ENCODE measurements at regions not wholly inside any gene's neighbourhood (a gene's known extent, or its start where the extent isn't known, plus 50 kb on each side); places are given as distances from the start of the nearest gene placed in this dataset.

DNA sequence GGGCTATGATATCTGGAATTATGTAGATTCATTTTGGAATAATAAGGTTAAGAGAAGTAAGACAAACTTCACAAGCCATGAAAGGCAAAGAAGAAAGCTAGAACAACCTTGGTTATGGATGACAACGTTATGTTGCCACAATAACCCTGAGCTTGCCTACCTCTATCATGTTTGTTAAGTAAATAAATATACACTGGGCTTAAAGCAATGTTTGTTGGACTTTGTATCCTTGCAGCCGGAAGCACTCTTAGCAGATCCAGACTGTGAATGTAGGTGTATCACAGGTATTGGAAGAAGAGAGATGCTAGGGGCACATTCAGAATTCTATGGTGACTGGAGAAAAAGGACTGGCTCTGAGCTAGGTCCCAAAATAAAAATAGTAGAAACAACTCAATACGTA is 214.4 kb downstream of the HS3ST1 start:
- Histone ChIP-seq H3K4me3 (no peak overlapping the region), H3K27me3 (no peaks in the 10 kb centered on the region), H3K36me3 (replicated peaks in 1 of 2) (no peaks in the 10 kb centered on the region), H3K9me3 (replicated peaks in 1 of 3) (no peaks in the 10 kb centered on the region), H3K27ac (no peak overlapping the region), H3K4me1 (replicated peaks in 1 of 2) (no peaks in the 10 kb centered on the region)
- no peak for DNase-seq
- intact Hi-C loops (cut with DNase I), result no loop called here
- no peak for TF ChIP-seq POLR2A (IDR thresholded peaks at IDR 0.05)
- TF ChIP-seq, protein P1, sequence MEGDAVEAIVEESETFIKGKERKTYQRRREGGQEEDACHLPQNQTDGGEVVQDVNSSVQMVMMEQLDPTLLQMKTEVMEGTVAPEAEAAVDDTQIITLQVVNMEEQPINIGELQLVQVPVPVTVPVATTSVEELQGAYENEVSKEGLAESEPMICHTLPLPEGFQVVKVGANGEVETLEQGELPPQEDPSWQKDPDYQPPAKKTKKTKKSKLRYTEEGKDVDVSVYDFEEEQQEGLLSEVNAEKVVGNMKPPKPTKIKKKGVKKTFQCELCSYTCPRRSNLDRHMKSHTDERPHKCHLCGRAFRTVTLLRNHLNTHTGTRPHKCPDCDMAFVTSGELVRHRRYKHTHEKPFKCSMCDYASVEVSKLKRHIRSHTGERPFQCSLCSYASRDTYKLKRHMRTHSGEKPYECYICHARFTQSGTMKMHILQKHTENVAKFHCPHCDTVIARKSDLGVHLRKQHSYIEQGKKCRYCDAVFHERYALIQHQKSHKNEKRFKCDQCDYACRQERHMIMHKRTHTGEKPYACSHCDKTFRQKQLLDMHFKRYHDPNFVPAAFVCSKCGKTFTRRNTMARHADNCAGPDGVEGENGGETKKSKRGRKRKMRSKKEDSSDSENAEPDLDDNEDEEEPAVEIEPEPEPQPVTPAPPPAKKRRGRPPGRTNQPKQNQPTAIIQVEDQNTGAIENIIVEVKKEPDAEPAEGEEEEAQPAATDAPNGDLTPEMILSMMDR (IDR thresholded peaks at IDR 0.05), result no peak
- 73 to 76% (median 74%) methylated on average over 3 of the region's 3 CpGs for WGBS, 4 donors

DNA sequence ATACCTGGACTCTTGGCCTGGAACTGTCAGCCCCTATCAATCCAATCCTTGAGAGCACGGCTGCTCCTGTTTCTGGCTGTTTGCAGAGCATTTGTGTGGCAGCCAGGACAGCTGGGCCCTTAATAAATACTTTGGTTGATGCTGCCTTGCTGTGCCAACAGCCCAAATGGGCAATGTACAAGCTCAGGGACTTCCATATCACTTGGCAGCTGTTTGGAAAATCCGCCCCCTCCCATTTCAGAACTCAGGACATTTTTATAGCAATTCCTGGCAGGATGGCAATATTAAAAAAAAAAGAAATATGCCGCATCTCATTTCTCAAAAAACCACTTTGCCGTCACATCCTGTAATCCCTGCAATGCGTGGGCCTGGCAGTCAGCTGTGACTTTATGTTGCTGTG is 218.9 kb downstream of the HS3ST1 start:
- no peak overlapping the region for H3K4me3 ChIP-seq
- WGBS, 4 donors, result 79 to 86% (median 83%) methylated on average over 5 of the region's 5 CpGs
- H3K4me1 ChIP-seq (replicated peaks in 1 of 2), result no peaks in the 10 kb centered on the region
- no peaks in the 10 kb centered on the region for H3K9me3 ChIP-seq (replicated peaks in 1 of 3)
- H3K27me3 ChIP-seq, result no peaks in the 10 kb centered on the region
- H3K36me3 ChIP-seq (replicated peaks in 1 of 2), result no peaks in the 10 kb centered on the region
- DNase-seq, result no peak
- H3K27ac ChIP-seq, result no peak overlapping the region
- TF ChIP-seq, protein P1 (IDR thresholded peaks at IDR 0.05), result no peak
- no peak for TF ChIP-seq POLR2A (IDR thresholded peaks at IDR 0.05)
- intact Hi-C loops (cut with DNase I), result no loop called here

DNA sequence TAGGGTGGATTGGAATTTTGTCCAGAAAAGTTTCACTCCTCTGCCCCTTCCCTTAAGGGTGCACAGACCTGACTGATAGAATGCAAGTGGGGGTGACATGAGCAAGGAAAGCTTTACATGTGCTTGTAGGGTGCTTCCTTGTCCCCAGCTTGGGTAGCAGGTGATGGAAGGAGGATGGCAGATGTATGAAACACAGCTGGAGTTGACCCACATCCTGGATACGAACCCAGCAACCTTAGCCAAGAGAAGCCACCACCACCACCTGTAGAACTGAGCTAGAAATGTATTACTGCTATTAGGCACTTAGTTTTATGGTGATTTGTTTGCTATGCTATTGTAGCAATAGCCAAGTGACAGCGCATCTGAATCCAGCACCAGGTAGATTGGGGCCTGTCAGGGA is 227.4 kb downstream of the HS3ST1 start:
- H3K36me3 ChIP-seq (replicated peaks in 1 of 2), result no peaks in the 10 kb centered on the region
- intact Hi-C loops (cut with DNase I), result no loop called here
- no peak overlapping the region for H3K27ac ChIP-seq
- WGBS, 4 donors, result 88 to 96% (median 88%) methylated on average over 2 of the region's 2 CpGs
- no peaks in the 10 kb centered on the region for H3K27me3 ChIP-seq
- H3K4me3 ChIP-seq, result no peak overlapping the region
- H3K4me1 ChIP-seq (replicated peaks in 1 of 2), result no peaks in the 10 kb centered on the region
- no peak for DNase-seq
- no peak for TF ChIP-seq POLR2A (IDR thresholded peaks at IDR 0.05)
- TF ChIP-seq, protein P1 (IDR thresholded peaks at IDR 0.05), result no peak
- H3K9me3 ChIP-seq (replicated peaks in 1 of 3), result no peaks in the 10 kb centered on the region

DNA sequence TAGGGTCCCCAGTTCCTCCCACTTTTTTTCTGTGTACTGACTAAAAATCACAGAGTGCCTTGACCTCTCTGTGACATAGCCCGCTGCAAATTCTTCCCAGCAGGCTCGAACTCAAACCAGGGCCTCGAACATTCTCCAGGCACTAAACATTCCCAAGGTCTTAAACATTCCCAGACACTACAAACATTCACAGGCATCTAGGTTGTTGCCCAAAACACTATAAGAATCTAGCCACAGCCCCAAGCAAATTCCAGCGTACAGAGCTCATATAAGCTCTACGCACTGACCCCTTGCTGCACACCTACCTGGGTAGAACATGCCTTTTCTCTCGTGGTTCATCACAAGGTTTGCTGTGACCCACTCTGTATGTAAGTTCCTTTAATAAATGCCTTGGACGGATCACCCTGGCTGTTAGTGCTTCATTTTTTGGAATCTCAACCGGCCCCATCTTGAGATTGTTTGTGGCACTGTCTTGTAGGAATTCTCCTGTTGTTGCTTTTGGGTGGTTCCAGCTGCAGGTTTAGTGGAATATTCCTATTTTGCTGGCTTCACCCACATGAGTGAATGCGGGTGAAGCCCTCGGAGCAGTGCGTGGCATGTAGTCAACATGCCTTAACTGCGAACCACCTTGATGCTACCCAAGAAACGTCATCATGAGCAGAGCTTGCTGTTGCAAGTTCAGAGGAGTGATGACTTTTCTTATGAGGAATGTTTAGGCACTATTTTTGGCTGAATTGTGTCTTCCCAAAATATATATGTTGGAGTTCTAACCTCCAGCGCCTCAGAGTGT is 230.0 kb downstream of the HS3ST1 start:
- no peak for TF ChIP-seq POLR2A (IDR thresholded peaks at IDR 0.05)
- TF ChIP-seq, protein P1 (IDR thresholded peaks at IDR 0.05), result no peak
- no peaks in the 10 kb centered on the region for H3K9me3 ChIP-seq (replicated peaks in 1 of 3)
- no peaks in the 10 kb centered on the region for H3K36me3 ChIP-seq (replicated peaks in 1 of 2)
- WGBS, 4 donors, result 81 to 94% (median 89%) methylated on average over 13 to 14 of the region's 14 CpGs
- intact Hi-C loops (cut with DNase I), result no loop called here
- no peaks in the 10 kb centered on the region for H3K27me3 ChIP-seq
- DNase-seq, result no peak
- no peak overlapping the region for H3K4me3 ChIP-seq
- H3K4me1 ChIP-seq (replicated peaks in 1 of 2), result no peaks in the 10 kb centered on the region
- no peak overlapping the region for H3K27ac ChIP-seq

Measured in adrenal gland (tissue), 9 donors.